Large intestine (tissue), 3 donors: ENCODE measurements at regions not wholly inside any gene's neighbourhood (a gene's known extent, or its start where the extent isn't known, plus 50 kb on each side); places are given as distances from the start of the nearest gene placed in this dataset.

Experiments used
- DNase-seq, 2 donors: peaks; one replicate each; pipeline versions ENCODE4 v3.0.0 to v3.0.0-alpha.2; 2013
- H3K27ac ChIP-seq: one replicate; pipeline ENCODE4 v1.5.1; 2013; ENCODE audit warnings: low read length
- H3K27me3 ChIP-seq: 2 replicates; pipeline ENCODE4 v1.6.1; 2013; ENCODE audit warnings: low read length; ENCODE audit not compliant: control insufficient read depth, insufficient read depth
- H3K36me3 ChIP-seq: 2 replicates; pipeline ENCODE4 v1.6.1; 2013; ENCODE audit warnings: low read length; ENCODE audit not compliant: control insufficient read depth, insufficient read depth
- H3K4me1 ChIP-seq: one replicate; pipeline ENCODE4 v1.6.1; 2013; ENCODE audit warnings: low read length; ENCODE audit not compliant: control insufficient read depth, insufficient read depth
- H3K4me3 ChIP-seq: one replicate; pipeline ENCODE4 v1.5.1; 2013; ENCODE audit warnings: low read length
- H3K9me3 ChIP-seq: one replicate; pipeline ENCODE4 v1.6.1; 2013; ENCODE audit warnings: mild to moderate bottlenecking, low read depth, low read length, moderate library complexity; ENCODE audit not compliant: control insufficient read depth
- WGBS: methylation state at CpG from one replicate; pipeline ENCODE4 v1.1.5; 2013; ENCODE audit warnings: low lambda C conversion rate; ENCODE audit not compliant: insufficient coverage; 5-methylcytosine and 5-hydroxymethylcytosine counted together

GRCh38 chr16:87002717-87003413, 314.3 kb downstream of the C16orf95 start:
- Histone ChIP-seq H3K27me3 (no peaks in the 10 kb centered on the region), H3K9me3 (no peaks in the 10 kb centered on the region), H3K27ac (no peak overlapping the region), H3K36me3 (no peaks in the 10 kb centered on the region), H3K4me1 (no peaks in the 10 kb centered on the region), H3K4me3 (no peak overlapping the region)
- DNase-seq: no peak

GRCh38 chr16:87003414-87003755, 313.8 kb downstream of the C16orf95 start:
- Histone ChIP-seq H3K36me3 (no peaks in the 10 kb centered on the region), H3K9me3 (no peaks in the 10 kb centered on the region), H3K27me3 (no peaks in the 10 kb centered on the region), H3K4me3 (no peak overlapping the region), H3K27ac (no peak overlapping the region), H3K4me1 (no peaks in the 10 kb centered on the region)
- WGBS: no CpG with 5 or more reads among the region's 2 CpGs
- DNase-seq: no peak

GRCh38 chr16:87006021-87006420, 311.2 kb downstream of the C16orf95 start:
- no peak for DNase-seq
- Histone ChIP-seq H3K9me3 (no peaks in the 10 kb centered on the region), H3K27me3 (no peaks in the 10 kb centered on the region), H3K27ac (no peak overlapping the region), H3K36me3 (no peaks in the 10 kb centered on the region), H3K4me3 (no peak overlapping the region), H3K4me1 (no peaks in the 10 kb centered on the region)
- no CpG with 5 or more reads among the region's 6 CpGs for WGBS

- no peaks in the 10 kb centered on the region for H3K36me3 ChIP-seq
- no peak for DNase-seq
- WGBS: no CpG with 5 or more reads among the region's 12 CpGs
- no peak overlapping the region for H3K27ac ChIP-seq
- no peaks in the 10 kb centered on the region for H3K27me3 ChIP-seq
- H3K9me3 ChIP-seq: no peaks in the 10 kb centered on the region
- H3K4me3 ChIP-seq: no peak overlapping the region
- no peaks in the 10 kb centered on the region for H3K4me1 ChIP-seq
These were observed 310.1 kb downstream of the C16orf95 start for GRCh38 chr16:87006789-87007745.

- H3K9me3 ChIP-seq: no peaks in the 10 kb centered on the region
- H3K27me3 ChIP-seq: no peaks in the 10 kb centered on the region
- no peaks in the 10 kb centered on the region for H3K4me1 ChIP-seq
- no peak overlapping the region for H3K4me3 ChIP-seq
- H3K27ac ChIP-seq: no peak overlapping the region
- no CpG with 5 or more reads among the region's 10 CpGs for WGBS
- DNase-seq: no peak
- H3K36me3 ChIP-seq: no peaks in the 10 kb centered on the region
These were observed 309.3 kb downstream of the C16orf95 start for GRCh38 chr16:87007907-87008306.

- WGBS: no CpG with 5 or more reads among the region's 5 CpGs
- no peak for DNase-seq
- no peak overlapping the region for H3K4me3 ChIP-seq
These were observed 308.5 kb downstream of the C16orf95 start for GRCh38 chr16:87008664-87009063.

GRCh38 chr16:87012954-87013938, 303.9 kb downstream of the C16orf95 start:
- H3K9me3 ChIP-seq: no peaks in the 10 kb centered on the region
- no peak for DNase-seq
- 90% methylated on average over 6 of the region's 37 CpGs for WGBS
- no peak overlapping the region for H3K4me3 ChIP-seq
- H3K4me1 ChIP-seq: no peaks in the 10 kb centered on the region
- H3K36me3 ChIP-seq: no peaks in the 10 kb centered on the region
- H3K27ac ChIP-seq: no peak overlapping the region
- no peaks in the 10 kb centered on the region for H3K27me3 ChIP-seq

More at GRCh38 chr16:87008664-87009063, 308.5 kb downstream of the C16orf95 start:
- Histone ChIP-seq H3K4me1 (no peaks in the 10 kb centered on the region), H3K9me3 (no peaks in the 10 kb centered on the region), H3K36me3 (no peaks in the 10 kb centered on the region), H3K27ac (no peak overlapping the region), H3K27me3 (no peaks in the 10 kb centered on the region)

GRCh38 chr16:87014112-87014511, 303.1 kb downstream of the C16orf95 start:
- no peak for DNase-seq
- Histone ChIP-seq H3K4me3 (no peak overlapping the region), H3K36me3 (no peaks in the 10 kb centered on the region), H3K27ac (no peak overlapping the region), H3K27me3 (no peaks in the 10 kb centered on the region), H3K9me3 (no peaks in the 10 kb centered on the region), H3K4me1 (no peaks in the 10 kb centered on the region)
- 100% methylated on average over 1 of the region's 1 CpG for WGBS

GRCh38 chr16:87015021-87015420, 302.2 kb downstream of the C16orf95 start:
- H3K4me1 ChIP-seq: no peaks in the 10 kb centered on the region

More at GRCh38 chr16:87015021-87015420, 302.2 kb downstream of the C16orf95 start:
- Histone ChIP-seq H3K4me3 (no peak overlapping the region), H3K36me3 (no peaks in the 10 kb centered on the region), H3K9me3 (no peaks in the 10 kb centered on the region), H3K27me3 (no peaks in the 10 kb centered on the region), H3K27ac (no peak overlapping the region)
- no CpG with 5 or more reads among the region's 5 CpGs for WGBS
- DNase-seq: no peak
